Tongue (tissue), 1 donor: ENCODE measurements at regions not wholly inside any gene's neighbourhood (a gene's known extent, or its start where the extent isn't known, plus 50 kb on each side); places are given as distances from the start of the nearest gene placed in this dataset.
"Not testable (repeated sequence)": the region's sequence is repeated elsewhere in the genome, so short reads cannot be mapped to it uniquely, and the experiment has no call there.

Experiments used
- DNase-seq: peaks from one replicate; pipeline ENCODE4 v3.0.0-alpha.2; 2015

- no peak for DNase-seq
These were observed 86.0 kb downstream of the DTWD1 start for GRCh38 chr15:49706805-49707204.

- no peak for DNase-seq
These were observed 86.8 kb downstream of the DTWD1 start for GRCh38 chr15:49707598-49707997.

- DNase-seq, result no peak
These were observed 88.9 kb downstream of the DTWD1 start for GRCh38 chr15:49709646-49710214.

GRCh38 chr15:49712162-49712561 lies 91.3 kb downstream of the DTWD1 start:
- no peak for DNase-seq

- no peak for DNase-seq
These were observed 92.1 kb downstream of the DTWD1 start for GRCh38 chr15:49712846-49713450.

GRCh38 chr15:49715211-49715610 lies 94.4 kb downstream of the DTWD1 start:
- no peak for DNase-seq

GRCh38 chr15:49715701-49716100 lies 94.9 kb downstream of the DTWD1 start:
- DNase-seq, result no peak

GRCh38 chr15:49718234-49718633 lies 97.4 kb downstream of the DTWD1 start:
- DNase-seq, result no peak

GRCh38 chr15:49718846-49719245 lies 98.0 kb downstream of the DTWD1 start:
- no peak for DNase-seq

- DNase-seq, result no peak
These were observed 99.4 kb downstream of the DTWD1 start for GRCh38 chr15:49720261-49720660.

- DNase-seq, result peak; percentile 5
These were observed 100.2 kb downstream of the DTWD1 start for GRCh38 chr15:49721091-49721490.

GRCh38 chr15:49721621-49722020 lies 100.8 kb downstream of the DTWD1 start:
- DNase-seq, result no peak

GRCh38 chr15:49723981-49724380 lies 103.1 kb downstream of the DTWD1 start:
- DNase-seq, result no peak

- no peak for DNase-seq
These were observed 110.6 kb downstream of the DTWD1 start for GRCh38 chr15:49731187-49732099.

- DNase-seq, result not testable (repeated sequence)
These were observed 111.3 kb downstream of the DTWD1 start for GRCh38 chr15:49732109-49732508.

GRCh38 chr15:49734089-49734488 lies 113.2 kb downstream of the DTWD1 start:
- DNase-seq, result not testable (repeated sequence)

GRCh38 chr15:49734831-49735508 lies 114.1 kb downstream of the DTWD1 start:
- no peak for DNase-seq

GRCh38 chr15:49737127-49737526 lies 116.3 kb downstream of the DTWD1 start:
- no peak for DNase-seq

GRCh38 chr15:49741712-49742111 lies 120.9 kb downstream of the DTWD1 start:
- DNase-seq, result peak; percentile 51

GRCh38 chr15:49742381-49742780 lies 121.5 kb downstream of the DTWD1 start:
- DNase-seq, result no peak

GRCh38 chr15:49747340-49747739 lies 126.5 kb downstream of the DTWD1 start:
- DNase-seq, result no peak

- peak; percentile 11 for DNase-seq
These were observed 127.9 kb downstream of the DTWD1 start for GRCh38 chr15:49748791-49749190.

GRCh38 chr15:49750553-49750952 lies 129.7 kb downstream of the DTWD1 start:
- no peak for DNase-seq
